ENCODE measurements at regions not wholly inside any gene's neighbourhood (a gene's known extent, or its start where the extent isn't known, plus 50 kb on each side); places are given as distances from the start of the nearest gene placed in this dataset.

DNA sequence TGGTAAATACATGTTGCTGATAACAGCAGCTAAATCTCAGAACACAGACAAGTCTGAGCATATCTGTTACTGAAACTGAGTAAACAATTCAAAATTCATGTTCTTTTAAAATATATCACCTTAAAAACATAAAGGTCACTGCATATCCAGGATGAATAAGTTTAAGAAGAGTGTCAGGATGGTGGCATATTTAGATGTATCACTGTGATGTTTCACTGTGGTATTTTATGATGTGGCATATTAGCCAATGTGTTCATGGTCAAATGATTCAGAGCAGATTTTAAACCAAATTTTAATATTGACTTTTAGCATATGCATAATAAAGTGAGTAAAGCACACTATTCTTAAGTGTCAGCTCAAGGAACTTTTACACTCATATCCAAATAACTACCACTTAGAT is 346.4 kb upstream of the DPPA4 start:
- Mint-ChIP-seq H3K27me3 (ENCODE audit: unreplicated experiment) (no peaks in the 10 kb centered on the region), H3K36me3 (ENCODE audit: unreplicated experiment) (no peaks in the 10 kb centered on the region), H3K4me1 (ENCODE audit: low read depth, unreplicated experiment) (no peaks in the 10 kb centered on the region), H3K4me3 (ENCODE audit: unreplicated experiment) (no peak overlapping the region), H3K9me3 (ENCODE audit: unreplicated experiment) (no peaks in the 10 kb centered on the region), H3K27ac (ENCODE audit: unreplicated experiment) (no peak overlapping the region)
- no peak for DNase-seq
- TF ChIP-seq, protein P1, sequence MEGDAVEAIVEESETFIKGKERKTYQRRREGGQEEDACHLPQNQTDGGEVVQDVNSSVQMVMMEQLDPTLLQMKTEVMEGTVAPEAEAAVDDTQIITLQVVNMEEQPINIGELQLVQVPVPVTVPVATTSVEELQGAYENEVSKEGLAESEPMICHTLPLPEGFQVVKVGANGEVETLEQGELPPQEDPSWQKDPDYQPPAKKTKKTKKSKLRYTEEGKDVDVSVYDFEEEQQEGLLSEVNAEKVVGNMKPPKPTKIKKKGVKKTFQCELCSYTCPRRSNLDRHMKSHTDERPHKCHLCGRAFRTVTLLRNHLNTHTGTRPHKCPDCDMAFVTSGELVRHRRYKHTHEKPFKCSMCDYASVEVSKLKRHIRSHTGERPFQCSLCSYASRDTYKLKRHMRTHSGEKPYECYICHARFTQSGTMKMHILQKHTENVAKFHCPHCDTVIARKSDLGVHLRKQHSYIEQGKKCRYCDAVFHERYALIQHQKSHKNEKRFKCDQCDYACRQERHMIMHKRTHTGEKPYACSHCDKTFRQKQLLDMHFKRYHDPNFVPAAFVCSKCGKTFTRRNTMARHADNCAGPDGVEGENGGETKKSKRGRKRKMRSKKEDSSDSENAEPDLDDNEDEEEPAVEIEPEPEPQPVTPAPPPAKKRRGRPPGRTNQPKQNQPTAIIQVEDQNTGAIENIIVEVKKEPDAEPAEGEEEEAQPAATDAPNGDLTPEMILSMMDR (IDR thresholded peaks at IDR 0.05; ENCODE audit: partially characterized antibody, unreplicated experiment) = no peak

DNA sequence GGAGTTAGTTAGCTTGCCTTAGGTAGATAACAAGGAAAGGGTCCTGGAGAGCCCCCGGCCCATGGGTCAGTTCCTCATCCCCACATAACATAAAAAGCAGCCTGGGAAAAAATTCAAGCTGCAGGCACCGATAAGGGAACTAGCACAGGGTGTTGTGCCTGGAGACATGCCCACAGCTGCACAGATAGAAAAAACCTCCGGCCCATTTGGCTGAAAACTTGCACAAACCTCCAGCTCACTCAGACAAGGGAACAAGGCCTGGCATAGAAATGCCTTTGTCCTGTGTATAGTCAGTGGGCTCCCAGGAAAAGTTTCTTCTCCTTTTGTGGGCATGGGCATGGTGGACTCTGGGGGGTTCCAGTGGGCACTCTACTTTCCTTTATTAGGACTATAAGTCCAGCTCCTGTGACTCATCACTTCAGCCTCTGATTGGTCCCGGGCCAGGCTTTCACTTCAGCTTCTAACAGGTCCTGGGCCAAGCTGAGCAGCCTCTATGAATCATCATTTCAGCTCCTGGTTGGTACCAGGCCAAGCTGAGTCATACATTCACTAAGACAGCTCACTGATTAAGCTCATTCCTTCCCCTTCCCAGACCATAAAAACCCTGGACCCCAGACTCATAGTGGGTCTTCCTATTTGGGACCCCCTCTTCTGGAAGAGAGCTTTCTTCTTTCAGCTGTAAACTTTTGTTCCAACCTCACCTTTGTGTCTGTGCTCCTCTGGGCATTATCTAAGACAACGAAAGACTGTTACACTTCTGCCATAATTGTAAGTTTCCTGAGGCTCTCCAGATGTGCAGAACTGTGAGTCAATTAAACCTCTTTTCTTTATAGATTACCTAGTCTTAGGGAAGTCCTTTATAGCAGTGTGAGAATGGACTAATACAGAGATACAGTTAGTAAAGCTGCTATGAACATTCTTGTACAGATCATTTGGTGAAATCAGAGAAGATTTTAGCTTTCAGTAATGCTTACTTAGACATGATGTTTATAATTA is 348.0 kb upstream of the DPPA4 start:
- no peaks in the 10 kb centered on the region for H3K9me3 Mint-ChIP-seq (ENCODE audit: unreplicated experiment)
- H3K27ac Mint-ChIP-seq (ENCODE audit: unreplicated experiment) = no peak overlapping the region
- DNase-seq = no peak
- H3K27me3 Mint-ChIP-seq (ENCODE audit: unreplicated experiment) = peaks cover 2% of the 10 kb centered on the region
- H3K4me1 Mint-ChIP-seq (ENCODE audit: low read depth, unreplicated experiment) = no peaks in the 10 kb centered on the region
- no peak overlapping the region for H3K4me3 Mint-ChIP-seq (ENCODE audit: unreplicated experiment)
- H3K36me3 Mint-ChIP-seq (ENCODE audit: unreplicated experiment) = no peaks in the 10 kb centered on the region
- TF ChIP-seq, protein P1 (IDR thresholded peaks at IDR 0.05; ENCODE audit: partially characterized antibody, unreplicated experiment) = no peak

DNA sequence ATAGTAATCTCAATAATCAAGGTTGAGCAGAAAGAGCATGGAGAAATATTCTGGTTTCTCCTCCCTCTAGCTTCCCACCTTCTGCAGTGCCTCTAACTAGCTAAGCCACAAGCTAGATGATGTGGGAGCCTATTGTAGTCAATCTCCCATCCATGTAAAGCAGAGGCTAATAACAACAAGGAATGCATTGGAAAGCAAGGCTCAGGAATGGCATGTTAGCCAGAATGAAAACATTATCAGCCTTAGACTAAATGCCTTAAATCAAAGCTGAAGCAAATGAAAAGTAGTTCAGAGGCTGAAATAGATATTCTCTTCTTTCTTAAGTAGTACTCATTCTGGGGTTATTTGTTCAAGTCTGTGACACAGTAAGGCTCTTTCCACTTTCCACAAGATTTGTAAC is 350.3 kb upstream of the DPPA4 start:
- Mint-ChIP-seq H3K27me3 (ENCODE audit: unreplicated experiment) (peaks cover 2% of the 10 kb centered on the region), H3K9me3 (ENCODE audit: unreplicated experiment) (no peaks in the 10 kb centered on the region), H3K4me1 (ENCODE audit: low read depth, unreplicated experiment) (no peaks in the 10 kb centered on the region), H3K27ac (ENCODE audit: unreplicated experiment) (no peak overlapping the region), H3K36me3 (ENCODE audit: unreplicated experiment) (no peaks in the 10 kb centered on the region), H3K4me3 (ENCODE audit: unreplicated experiment) (no peak overlapping the region)
- TF ChIP-seq, protein P1 (IDR thresholded peaks at IDR 0.05; ENCODE audit: partially characterized antibody, unreplicated experiment) = no peak
- DNase-seq = no peak

DNA sequence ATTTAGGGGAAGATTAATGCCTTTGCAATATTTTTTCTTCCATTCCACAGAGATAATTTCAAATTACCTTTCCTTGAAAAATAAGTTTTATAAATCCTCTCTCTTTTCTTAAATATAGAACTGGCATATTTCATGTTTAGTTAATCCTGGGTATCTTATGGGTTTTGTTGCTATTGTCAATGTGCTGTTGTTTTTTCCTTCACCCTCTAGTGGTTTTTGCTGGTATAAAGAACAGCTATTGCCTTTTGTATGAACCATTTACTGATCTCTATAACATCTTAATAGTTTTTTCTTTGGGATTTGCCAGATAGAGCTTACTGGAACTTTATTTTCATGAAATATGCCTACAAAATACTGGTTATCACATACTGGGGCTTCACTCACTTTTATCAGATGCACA is 359.6 kb upstream of the DPPA4 start:
- H3K9me3 Mint-ChIP-seq (ENCODE audit: unreplicated experiment) = no peaks in the 10 kb centered on the region
- TF ChIP-seq, protein P1 (IDR thresholded peaks at IDR 0.05; ENCODE audit: partially characterized antibody, unreplicated experiment) = peak; percentile 17

DNA sequence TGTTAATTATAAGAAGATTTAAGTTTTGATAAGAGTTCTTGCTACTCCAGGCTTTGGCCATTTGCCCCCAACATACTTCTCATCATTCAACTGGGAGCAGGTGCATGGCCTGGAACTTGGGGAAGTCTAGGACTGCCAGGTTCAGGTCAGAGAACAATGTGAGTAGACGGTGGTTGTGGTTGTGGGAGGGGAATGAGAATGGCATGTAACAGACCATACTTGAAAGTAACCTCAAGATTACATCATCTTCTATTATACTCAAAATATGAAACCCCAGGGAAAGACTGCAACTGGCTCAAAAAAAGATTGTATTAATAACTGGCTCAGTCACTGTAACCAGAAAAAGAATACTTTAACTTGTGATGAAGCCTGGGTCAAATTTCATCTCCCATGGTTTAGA is 364.9 kb upstream of the DPPA4 start:
- Mint-ChIP-seq H3K36me3 (ENCODE audit: unreplicated experiment) (no peaks in the 10 kb centered on the region), H3K27ac (ENCODE audit: unreplicated experiment) (no peak overlapping the region), H3K9me3 (ENCODE audit: unreplicated experiment) (no peaks in the 10 kb centered on the region), H3K27me3 (ENCODE audit: unreplicated experiment) (no peaks in the 10 kb centered on the region), H3K4me1 (ENCODE audit: low read depth, unreplicated experiment) (no peaks in the 10 kb centered on the region), H3K4me3 (ENCODE audit: unreplicated experiment) (no peak overlapping the region)
- TF ChIP-seq, protein P1 (IDR thresholded peaks at IDR 0.05; ENCODE audit: partially characterized antibody, unreplicated experiment) = no peak
- DNase-seq = no peak

More for the DNA sequence above, 359.6 kb upstream of the DPPA4 start:
- H3K27me3 Mint-ChIP-seq (ENCODE audit: unreplicated experiment) = no peaks in the 10 kb centered on the region
- DNase-seq = no peak
- H3K36me3 Mint-ChIP-seq (ENCODE audit: unreplicated experiment) = peaks cover 5% of the 10 kb centered on the region
- H3K4me1 Mint-ChIP-seq (ENCODE audit: low read depth, unreplicated experiment) = no peaks in the 10 kb centered on the region
- H3K4me3 Mint-ChIP-seq (ENCODE audit: unreplicated experiment) = no peak overlapping the region
- H3K27ac Mint-ChIP-seq (ENCODE audit: unreplicated experiment) = no peak overlapping the region
